GM10266 (cell line): ENCODE measurements at regions not wholly inside any gene's neighbourhood (a gene's known extent, or its start where the extent isn't known, plus 50 kb on each side); places are given as distances from the start of the nearest gene placed in this dataset.

ENCODE experiments used
- DNase-seq: peaks from one replicate; pipeline ENCODE4 v3.0.0; 2012; ENCODE audit errors: extremely low spot score
- TF ChIP-seq, protein P1 (sequence below): IDR thresholded peaks from 2 replicates; pipeline ENCODE4 v1.5.1; 2012; ENCODE audit warnings: mild to moderate bottlenecking, low read depth; ENCODE audit not compliant: control insufficient read depth, insufficient read depth; ENCODE audit errors: missing control alignments

DNA sequence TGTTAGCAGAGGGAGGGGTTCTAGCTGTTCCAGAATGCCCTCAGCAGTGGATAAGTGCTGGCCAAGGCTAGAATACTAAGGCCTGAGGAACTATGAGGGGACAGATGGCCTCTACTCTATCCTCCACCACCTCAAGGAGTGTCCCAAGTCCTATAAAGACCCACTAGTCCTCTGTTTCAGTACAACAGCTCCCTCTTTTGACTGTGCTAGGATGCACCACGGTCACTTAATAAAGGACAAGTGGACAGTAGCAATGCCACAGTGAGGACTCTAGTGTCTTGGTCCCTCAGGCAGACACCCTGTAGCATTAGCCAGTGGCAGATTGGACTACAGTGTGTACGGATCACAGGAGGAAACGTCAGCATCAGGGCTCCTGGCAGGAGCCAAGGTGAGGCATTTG is 171.8 kb upstream of the PROK2 start:
- TF ChIP-seq, protein P1, sequence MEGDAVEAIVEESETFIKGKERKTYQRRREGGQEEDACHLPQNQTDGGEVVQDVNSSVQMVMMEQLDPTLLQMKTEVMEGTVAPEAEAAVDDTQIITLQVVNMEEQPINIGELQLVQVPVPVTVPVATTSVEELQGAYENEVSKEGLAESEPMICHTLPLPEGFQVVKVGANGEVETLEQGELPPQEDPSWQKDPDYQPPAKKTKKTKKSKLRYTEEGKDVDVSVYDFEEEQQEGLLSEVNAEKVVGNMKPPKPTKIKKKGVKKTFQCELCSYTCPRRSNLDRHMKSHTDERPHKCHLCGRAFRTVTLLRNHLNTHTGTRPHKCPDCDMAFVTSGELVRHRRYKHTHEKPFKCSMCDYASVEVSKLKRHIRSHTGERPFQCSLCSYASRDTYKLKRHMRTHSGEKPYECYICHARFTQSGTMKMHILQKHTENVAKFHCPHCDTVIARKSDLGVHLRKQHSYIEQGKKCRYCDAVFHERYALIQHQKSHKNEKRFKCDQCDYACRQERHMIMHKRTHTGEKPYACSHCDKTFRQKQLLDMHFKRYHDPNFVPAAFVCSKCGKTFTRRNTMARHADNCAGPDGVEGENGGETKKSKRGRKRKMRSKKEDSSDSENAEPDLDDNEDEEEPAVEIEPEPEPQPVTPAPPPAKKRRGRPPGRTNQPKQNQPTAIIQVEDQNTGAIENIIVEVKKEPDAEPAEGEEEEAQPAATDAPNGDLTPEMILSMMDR, result no peak
- no peak for DNase-seq

DNA sequence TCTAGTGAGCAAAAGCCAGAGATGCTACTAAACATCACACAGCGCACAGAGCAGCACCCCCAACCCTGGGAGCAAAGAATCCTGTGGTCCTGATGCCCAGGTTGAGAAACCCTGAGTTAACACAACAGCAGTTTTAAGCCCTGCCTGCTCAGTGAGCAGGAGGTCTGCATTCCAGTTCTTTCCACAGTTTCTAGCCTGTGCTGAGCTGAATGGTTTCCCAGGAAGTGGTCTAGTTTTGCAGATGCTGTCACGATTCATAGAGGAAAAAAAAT is 171.1 kb upstream of the PROK2 start:
- DNase-seq, result no peak
- TF ChIP-seq, protein P1, result no peak

DNA sequence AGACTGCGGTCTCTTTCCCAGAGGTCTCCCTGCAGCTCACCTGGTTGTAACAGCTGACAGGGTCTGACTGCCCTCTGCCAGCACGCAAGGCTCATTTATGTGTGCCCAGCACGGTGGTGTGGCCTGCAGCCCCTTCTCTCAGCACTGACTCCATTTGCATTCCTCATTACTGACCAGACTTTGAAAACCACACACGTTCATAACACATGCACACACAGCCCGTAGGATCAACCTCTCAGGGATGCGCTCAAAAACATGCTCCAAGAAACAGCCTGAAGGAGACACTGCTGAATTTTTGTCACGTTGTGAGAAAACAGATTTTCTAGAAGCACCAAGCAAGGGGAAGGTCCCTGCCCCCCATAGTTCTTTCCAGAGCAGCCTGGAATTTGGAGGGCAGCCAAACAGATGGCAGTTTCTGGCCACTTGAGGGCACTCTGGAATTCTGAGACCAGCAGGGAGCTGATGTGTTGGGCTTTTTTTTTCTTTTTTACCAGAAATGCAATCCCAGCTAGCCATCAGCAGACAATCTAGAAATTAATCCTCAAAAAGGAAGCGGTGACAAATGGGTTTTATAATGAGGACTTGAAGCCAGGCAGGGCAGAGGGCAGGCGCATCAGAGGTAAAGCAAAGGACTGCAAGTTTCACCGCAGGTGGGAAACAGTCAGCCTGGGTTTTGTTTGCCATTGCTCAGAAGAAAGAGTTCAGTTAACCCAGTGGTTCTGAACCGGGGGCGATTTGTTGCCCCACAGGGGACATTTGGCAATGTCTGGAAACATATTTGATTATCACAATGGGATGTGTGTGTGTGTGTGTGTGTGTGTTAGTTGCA is 170.5 kb upstream of the PROK2 start:
- DNase-seq, result peak; percentile 34
- TF ChIP-seq, protein P1, result peak; percentile 78

DNA sequence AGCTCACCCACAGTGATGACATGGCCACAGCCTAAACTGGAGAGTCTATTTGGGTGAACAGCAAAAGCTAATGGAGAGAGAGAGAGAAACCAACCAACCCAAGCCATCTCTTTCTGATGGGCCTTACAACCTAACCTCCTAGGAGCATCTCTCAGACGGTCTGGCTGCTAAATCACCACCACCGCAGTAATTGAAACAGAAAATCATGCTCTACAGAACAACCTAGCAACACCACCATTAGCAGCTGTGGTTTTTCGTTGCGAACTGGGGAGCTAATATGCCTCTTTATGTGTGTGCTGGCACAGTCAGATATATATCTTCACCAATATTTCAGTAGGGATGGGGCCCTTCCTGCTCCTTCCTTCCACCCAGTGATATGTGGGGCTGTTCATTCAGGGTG is 166.9 kb upstream of the PROK2 start:
- no peak for DNase-seq
- TF ChIP-seq, protein P1, result no peak

DNA sequence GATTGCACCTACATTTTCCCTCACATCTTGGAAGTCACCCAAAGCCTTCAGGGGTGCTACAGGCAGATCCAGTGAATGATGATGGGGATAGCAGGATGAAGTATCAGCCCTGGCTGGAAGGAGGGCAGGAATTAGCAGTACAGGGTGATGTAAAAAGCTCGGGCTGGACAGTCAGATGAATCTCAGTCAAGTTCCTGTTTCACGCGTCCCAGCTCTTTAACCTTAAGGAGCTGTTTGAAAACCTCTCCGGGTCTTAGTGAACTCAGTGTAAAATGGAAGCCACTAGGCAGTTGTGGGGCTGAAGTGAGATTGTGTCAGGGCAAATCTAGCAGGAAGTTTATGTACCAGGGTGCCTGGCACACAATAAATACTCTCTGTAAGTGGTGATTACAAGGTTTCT is 166.4 kb upstream of the PROK2 start:
- no peak for DNase-seq
- TF ChIP-seq, protein P1, result no peak

DNA sequence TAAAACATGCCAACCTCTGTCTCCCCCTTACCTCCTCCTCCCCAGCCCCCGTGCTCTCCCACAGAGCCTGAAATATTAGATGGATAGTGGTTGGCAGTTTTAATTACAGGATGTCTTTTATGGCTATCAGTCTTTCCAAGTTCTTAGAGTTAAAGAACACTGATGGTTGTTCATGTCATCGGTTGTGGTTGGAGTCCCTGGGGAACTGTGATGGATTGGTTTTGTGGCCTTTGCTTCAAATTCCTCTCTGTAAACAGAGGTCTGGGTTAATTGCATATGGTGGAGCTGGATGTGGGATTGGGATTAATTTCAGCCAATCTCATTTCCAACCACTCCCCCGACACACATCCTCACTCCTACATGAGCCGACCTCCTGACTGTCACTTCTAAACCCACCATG is 164.5 kb upstream of the PROK2 start:
- no peak for DNase-seq
- TF ChIP-seq, protein P1, result no peak

DNA sequence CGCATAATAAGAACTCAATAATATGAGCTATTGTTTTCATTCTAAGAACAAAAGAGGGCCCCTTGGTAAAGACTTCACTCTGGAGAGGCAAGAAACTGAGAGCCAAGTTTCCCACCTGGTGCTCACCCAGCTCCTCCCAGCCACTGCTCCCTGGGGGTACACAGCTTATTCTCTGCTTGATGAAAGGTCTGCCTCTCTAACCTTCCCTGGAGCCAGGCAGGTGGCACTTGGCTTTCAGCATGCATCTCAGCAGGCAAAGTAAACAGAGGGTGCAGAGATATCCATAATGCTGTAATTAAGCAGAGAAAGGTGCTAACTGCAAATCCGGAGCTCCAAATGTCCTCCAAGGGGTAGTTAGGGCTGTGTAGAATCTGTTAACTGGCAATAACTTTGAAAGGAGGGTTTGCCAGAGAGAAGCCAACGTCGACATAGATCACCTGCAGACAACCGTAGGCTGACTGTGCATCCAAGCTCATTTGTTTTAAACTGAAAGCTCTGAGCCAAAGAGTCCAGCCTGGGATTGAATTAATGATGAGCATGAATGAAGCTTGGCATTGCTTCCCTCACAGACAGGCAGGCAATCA is 159.6 kb upstream of the PROK2 start:
- DNase-seq, result no peak
- TF ChIP-seq, protein P1, result no peak
